GM21619 (cell line): ENCODE measurements at regions not wholly inside any gene's neighbourhood (a gene's known extent, or its start where the extent isn't known, plus 50 kb on each side); places are given as distances from the start of the nearest gene placed in this dataset.
"Not testable (repeated sequence)": the region's sequence is repeated elsewhere in the genome, so short reads cannot be mapped to it uniquely, and the experiment has no call there.

Experiments used
- ATAC-seq: cut with Tn5 transposase; IDR thresholded peaks from one replicate; pipeline ENCODE4 v1.9.1; 2021; ENCODE audit not compliant: unreplicated experiment

DNA sequence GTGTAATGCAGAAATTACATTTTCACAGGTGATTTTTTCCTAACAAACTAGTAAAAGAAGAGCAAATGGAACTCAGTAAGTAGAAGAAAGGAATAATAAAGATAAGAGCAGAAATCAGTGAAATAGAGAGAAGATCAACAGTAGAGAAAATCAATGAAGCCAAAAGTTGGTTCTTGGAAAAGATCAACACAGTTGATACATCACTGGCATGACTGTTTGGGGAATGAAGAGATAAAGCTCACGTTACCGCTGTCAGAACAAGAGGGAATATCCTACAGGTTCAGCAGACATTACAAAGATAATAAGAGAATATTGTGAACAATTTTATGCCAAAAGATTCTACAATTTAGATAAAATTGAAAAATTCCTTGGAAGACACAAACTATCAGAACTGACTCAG is 146.4 kb downstream of the ACTR3B start:
- no peak for ATAC-seq

DNA sequence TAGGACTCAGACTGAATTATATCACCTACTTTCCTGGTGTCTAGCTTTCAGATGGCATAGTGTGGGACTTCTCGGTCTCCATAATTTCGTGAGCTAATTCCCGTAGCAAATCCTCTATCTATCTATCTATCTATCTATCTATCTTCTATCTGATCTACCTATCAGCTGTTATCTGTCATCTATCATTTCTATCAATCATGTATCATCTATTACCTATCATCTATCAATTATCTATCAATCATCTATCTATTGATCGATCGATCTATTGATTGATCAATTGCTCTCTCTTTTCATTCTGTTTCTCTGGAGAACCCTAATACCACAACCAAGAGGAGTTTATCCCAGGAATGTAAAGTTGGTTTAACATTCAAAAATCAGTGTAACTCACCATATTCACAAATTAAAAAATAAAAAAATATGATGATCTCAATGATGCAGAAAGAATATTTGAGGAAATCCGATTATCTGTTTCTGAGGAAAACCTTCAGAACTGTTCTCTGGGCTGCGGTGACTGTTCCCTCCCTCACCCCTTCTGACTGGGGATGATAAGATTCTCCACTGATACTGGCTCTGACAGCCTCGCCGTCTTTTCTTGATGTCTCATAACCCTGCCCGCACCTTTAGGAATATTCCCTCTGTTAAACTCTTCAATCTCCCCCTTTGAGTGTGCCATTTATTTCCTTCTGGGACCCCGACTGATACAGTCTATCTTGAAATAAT is 147.7 kb downstream of the ACTR3B start:
- ATAC-seq = no peak

DNA sequence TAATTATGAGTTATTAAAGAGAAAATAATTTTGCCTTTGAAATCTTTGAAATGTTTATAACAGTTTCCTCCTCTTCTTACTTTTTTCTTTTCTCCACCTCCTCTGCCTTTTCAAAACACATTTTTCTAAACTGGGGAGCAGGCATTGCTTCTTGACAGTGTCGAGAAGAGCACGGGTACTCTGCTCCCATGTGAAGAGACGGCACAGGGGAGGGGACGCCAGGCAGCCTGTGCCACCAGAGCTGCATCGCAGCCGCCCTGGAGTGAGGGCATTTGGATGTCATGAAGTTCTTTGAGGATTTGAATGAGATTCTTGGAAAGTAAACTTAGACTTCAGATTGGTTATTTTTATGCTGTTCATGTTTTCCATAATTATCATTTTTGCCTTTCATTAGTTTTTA is 149.7 kb downstream of the ACTR3B start:
- ATAC-seq = no peak

DNA sequence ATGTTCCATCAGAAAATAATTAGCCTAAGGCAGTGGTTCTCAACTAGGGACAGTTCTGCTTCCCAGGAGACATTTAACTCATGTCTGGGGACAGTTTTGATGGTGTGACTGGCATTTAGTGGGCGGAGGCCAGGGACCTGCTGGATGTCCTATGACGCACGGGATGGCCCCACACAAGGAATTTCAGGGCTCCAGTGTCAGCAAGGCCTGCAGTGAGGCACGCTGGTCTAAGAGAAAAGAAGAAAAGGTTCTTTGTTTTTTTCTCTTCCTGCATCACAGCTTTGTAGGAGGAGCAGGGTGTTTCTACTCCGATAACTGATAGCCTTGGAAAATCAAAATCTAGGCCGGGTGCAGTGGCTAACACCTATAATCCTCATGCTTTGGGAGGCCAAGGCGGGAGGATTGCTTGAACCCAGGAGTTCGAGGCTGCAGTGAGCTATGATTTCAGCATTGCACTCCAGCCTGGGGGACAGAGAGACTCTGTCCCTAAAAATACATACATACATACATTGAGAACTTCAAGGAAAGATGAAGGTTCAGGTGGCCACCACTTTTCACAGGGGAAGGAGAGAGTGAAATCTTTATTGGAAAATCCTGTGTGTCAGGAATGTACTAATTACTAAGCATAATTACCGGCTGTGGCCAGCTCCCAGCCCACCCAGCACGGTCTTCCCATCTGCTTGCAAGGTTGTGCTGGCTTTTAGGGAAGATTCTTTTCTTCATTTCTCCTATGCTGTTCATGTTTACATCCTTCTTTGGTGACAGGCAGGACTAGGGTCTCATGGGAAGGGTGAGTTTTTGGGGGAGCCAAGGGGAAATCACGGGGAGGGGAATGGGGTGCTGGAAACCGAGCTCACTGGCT is 150.4 kb downstream of the ACTR3B start:
- ATAC-seq = no peak

DNA sequence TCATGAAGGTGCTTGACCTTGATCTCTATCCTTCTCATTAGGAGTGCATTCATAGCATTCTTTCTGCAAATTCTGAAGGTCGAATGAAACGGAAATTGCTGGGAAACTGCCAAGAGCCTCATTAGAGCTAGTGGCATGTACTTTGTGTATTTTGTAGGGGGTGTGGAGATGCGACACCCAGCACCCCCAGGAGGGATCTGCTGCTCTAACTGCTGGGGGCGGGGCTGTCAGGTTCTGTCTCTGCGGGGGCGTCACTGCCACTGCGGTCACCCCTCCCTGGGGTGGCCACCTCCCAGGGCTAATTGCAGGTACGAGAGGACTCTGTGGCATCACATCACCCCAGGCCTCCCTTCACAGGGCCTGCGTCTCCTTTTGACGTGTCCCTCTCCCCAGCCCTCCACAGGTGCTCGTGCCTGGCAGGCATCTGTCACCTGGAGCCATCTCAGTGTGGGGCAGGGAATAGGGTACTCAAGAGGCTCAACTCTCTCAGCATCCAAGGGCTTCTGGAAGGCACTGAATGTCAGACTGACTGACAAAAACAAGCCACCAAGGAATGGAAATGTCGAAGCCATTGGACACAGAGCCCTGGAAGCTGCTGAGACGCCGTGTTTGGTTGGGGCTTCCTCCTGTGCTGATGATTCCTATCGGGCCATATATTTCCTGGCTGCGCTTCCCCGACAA is 151.1 kb downstream of the ACTR3B start:
- no peak for ATAC-seq

DNA sequence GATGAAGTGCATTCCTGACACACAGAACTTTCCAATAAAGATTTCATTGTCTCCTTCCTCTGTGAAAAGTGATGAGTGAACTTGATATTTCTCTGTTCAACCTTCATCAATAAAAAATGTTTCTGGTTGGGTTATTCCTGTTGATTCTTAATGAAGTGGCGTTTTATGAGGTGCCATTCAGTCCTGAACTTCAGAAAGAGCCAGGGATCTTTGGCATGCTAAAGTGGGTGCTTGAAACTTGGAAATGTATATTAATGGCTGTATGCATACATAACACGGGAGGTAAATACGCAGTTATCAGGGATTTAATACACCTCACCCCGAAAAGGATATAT is 151.6 kb downstream of the ACTR3B start:
- ATAC-seq = no peak

DNA sequence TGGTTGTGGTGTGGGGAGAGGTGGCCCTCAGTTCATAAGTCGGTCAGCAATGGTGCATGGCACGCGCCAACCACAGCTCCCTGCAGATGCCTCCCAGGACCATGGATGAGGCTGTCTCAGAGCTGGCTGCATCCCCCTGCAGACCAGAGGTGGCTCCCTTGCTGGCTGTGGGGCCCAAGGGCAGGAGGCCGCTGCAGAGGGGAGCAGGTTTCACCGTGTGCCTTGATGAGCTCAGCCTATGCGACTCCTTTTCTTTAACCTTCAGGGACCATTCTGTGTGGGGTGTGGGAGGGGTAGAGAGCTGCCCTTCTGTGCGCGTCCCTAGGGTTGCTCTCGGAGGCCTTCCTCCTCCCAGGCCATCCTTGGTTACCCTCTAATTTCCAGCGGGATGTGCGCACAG is 152.4 kb downstream of the ACTR3B start:
- ATAC-seq = no peak

DNA sequence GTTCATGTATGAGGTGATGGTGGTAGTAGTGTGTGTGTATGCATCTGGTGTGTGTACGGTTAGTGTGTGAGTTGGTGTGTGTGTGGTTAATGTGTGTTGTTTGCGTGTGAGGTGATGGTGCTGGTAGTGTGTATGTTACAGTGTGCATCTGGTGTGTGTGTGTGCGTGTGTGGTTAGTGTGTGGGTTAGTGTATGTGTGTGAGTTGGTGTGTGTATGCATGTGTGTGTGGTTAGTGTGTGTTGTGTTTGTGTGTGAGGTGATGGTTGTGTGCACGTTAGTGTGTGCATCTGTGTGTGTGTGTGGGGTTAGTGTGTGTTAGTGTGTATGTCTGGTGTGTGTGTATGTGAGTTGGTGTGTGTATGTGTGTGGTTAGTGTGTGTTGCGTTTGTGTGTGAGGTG is 153.0 kb downstream of the ACTR3B start:
- ATAC-seq = no peak

DNA sequence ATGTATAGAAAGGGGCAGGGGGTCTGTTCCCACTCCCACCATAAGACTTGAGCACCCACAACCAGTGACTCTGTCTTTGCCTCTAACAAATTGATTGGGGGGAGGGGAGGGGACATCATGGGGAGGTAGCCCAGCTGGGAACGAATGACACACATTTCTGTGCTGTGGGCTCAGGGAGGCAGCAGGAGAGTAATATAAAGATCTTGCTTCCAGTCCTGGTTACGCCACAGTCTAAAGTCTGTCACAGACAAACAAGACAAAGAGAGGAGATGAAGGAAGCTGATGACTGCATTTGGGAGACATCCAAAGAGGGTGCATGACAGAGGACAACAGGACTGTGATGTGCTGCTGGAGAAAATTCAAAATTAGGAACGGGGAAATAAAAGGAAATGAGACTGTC is 153.9 kb downstream of the ACTR3B start:
- ATAC-seq = no peak

DNA sequence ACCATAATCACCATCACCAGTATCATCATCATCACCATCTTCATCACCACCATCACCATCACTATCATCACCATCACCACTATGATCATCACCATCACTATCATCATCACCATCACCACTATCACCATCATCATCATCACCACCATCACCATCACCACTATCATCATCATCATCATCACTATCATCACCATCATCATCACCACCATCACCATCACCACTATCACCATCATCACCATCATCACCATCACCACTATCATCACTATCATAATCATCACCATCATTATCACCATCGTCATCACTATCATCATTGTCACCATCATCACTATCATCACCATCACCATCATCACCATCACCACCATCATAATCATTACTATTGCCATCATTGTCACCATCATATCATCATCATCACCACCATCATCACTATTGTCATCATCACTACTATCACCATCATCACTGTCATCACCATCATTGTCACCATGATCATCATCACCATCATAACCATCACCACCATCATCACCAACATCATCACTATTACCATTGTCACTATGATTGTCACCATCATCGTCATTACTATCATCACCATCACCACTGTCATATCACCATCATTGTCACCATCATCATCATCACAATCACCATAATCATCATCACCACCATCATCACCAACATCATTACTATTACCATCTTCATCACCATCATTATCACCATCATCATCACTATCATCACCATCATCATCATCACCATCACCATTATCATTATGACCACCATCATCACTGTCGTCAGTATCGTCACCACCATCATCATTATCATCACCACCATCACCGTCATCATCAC is 154.7 kb downstream of the ACTR3B start:
- no peak for ATAC-seq

DNA sequence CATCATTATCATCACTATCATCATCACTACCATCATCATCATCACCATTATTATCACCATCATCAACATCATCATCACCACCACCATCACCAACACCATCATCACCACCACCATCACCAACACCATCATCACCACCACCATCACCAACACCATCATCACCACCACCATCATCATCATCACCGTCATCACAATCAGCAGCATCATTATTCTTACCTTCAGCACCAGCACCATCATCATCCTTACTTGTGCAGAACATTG is 155.2 kb downstream of the ACTR3B start:
- not testable (repeated sequence) for ATAC-seq

DNA sequence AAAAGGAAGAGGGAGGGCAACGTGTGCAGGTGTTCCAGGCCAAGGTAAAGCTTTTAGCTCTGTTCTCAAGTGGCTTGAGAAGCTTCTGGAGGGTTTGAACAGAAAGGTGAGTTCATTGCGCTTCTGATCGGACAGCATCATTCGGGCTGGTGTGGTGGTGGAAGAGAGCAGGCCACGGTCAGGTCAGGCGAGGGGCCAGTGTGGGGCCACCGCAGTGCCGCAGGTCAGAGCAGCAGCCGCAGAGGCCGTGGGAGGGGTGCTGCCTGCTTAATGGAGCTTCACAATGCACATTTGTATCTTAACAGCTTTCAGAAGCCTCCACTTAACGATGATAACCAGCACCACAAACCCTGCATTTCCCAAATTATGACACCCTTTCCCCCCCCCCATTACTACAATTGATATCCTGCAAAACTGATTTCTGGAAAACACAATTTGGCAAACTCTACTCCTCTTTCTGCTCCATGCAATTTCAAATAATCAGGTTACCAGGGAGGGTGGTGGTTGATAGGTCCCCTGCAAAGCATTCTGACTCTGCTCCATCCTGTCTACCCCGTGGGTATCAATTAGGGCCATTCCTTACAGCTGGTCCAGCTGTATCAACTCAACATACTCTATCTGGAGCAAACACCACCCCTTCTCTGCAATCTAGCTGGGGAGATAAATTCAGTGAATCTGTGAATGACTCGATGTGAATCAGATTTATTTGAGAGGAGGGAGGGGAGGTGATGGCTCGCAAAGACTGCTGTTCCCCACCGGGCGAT is 162.9 kb downstream of the ACTR3B start:
- no peak for ATAC-seq

DNA sequence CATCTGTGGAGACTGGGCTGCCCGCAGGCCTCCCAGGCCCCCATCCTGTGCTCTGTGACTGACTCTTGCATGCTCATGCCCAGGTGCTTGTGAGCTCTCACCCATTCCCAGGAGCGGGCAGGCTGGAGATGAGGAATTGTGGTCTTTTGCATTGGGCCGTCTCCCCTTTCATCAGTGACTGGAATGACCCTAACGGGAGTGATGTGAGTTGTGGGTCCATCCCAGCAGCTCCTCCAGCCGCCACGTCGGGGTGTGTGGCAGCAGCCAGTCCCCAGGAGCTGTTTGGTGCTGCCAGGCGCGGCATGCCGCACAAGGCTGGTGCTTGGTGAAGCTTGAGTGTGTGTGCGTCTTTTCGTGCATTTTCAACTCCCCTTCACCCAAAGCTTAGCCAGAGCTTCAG is 164.2 kb downstream of the ACTR3B start:
- no peak for ATAC-seq

DNA sequence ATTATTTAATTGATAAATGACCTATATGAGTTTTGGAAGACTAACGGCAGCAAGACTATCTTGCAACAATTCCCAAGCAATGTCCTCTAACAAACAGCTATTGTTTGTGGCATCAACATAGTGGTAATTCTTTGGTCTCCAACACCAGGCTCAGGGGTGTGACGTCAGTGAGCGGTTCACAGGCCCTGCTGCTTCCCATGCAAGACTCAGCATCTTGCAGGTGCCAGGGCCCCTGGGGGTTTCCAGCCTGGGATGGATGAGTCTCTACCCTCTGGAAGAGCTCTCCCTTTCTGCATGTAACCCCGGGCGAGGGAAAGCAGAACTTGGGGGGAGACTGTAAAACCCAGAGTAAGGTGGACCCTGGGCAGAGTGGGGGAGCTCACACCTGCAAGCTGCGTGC is 164.7 kb downstream of the ACTR3B start:
- ATAC-seq = no peak

DNA sequence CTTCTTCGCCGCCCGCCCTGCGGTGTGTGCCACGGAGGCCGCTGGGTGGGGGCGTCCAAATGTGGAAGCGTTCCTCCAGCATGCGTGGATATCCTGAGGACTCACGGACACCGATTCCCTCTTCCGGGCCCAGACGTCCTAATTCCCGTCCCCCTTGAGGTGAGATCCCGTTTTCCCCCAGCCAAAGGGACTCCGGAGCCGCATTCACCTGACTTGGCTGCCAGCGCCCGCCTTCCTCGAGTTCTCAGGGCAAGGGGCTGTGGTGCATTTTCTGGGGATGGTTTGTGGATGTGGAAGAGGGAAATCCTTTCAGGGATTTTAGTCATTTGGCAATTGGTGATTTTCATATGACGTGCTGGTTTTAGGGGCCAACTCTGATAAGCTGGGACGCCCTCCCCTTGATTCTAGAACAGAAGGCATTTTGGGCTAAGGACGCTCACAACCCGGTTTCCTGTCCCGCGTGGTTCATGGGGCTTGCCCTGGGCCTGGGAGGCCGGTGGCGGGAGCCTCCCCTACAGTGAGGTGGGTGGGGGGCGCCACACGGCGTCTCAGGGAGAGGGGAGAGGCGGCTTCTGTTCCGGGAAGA is 165.4 kb downstream of the ACTR3B start:
- no peak for ATAC-seq

DNA sequence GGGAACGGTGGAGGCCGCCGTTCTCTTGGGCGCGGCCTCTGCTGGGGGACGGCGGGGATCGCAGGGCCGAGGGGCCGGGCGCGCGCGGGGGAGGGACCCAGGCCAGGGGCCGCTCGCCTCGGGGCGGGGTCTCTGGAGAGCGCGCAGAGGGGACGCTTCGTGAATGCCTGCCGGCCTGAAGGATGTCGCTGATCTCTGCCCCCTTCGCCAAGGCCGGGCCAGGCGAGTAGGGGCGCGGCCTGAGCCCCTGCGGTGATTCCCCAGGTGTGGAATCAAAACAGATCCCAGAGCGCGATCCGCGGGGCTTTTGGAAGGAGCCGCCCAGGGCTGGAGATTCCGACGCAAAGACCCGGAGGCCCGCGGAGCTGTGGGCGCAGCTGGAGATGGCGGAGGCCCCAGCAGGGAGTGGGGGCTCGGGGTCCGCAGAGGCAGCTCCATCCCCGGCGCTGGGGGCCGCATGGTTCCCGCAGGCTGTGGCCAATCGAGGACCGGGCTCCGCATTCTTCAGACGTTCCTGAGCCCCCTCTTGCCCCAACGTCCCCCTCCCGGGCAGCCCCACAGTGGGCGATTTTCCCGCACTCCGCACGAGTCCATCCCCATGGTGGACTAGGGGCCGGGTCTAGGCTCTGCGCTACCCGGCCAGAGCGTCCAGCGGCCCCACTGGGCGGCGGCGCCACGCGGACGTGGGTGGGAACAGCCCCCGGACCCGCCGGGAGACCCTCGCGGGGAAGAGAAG is 166.0 kb downstream of the ACTR3B start:
- no peak for ATAC-seq

DNA sequence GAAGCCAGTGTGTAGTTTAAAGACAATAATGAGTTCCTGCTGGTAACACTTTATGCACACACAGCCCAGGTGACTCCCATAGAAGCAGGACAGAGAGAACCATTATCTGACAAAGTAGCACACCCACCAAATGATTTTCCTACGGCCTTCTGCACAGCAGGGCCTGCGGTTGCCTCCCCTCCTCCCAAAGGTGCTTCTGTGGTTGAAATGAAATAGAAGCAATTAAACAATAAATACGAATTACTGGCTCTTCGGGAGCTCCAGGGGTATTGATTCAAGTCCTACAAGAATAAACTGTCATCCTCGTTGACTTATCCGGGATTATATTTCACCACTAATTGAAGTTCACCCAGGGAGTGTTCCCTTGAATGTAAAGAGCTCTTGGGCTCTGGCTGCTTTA is 172.1 kb downstream of the ACTR3B start:
- no peak for ATAC-seq

DNA sequence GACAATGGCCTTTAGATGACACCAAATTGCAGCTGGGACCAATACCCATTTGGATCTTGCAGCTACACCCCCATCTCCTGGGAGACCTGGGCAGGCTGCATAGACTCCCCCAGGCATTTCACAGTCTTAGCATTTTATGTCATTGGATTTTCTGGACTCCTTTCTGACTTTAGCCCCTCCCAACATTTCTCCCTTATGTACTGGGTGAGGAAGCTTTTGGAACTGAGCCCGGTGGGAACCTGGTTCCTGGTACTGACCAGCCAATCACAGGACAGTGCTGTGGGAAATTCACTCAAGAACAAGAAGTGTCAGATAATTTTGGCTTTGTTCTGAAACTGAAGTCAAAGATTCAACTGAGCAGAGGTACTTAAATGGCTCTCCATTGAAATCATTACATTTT is 177.7 kb downstream of the ACTR3B start:
- no peak for ATAC-seq

DNA sequence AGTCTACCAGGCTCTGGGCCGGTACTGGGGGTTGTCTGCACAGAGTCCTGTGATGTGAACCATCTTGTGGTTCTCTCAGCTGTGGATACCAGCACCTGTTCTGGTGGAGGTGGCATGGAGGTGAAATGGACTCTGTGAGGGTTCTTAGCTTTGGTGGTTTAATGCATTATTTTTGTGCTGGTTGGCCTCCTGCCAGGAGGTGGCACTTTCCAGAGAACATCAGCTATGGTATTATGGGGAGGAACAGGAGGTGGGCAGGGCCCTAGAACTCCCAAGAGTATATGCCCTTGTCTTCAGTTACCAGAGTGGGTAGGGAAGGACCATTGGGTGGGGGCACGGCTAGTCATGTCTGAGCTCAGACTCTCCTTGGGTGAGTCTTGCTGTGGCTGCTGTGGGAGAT is 187.1 kb downstream of the ACTR3B start:
- not testable (repeated sequence) for ATAC-seq

DNA sequence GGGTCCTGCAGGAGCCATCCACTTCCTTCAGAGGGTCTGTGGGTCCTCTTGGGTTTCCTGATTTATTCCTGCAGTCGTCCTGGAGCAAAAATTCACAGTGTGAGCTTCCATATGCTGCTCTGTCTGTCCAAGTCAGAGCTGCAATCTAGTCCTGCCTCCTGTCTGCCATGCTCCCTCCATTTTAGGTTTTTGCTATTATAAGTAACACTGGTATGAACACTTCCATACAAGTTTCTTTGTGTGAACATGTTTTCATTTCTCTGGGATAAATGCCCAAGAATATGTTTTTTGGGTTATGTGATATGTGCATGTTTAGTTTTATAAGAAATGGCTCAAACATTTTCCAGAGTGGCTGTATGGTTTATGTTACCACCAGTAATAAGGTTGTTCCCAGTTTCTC is 188.1 kb downstream of the ACTR3B start:
- ATAC-seq = no peak
